Thoracic aorta (tissue), 2 donors: ENCODE measurements at regions not wholly inside any gene's neighbourhood (a gene's known extent, or its start where the extent isn't known, plus 50 kb on each side); places are given as distances from the start of the nearest gene placed in this dataset.

ENCODE experiments used
- ATAC-seq: fragments of 150-250 bp; one replicate; pipeline ENCODE4 v1.8.0; 2017; ENCODE audit warnings: low read depth; ENCODE audit not compliant: insufficient number of reproducible peaks, low FRiP score
- DNase-seq: peaks from one replicate; pipeline ENCODE4 v3.0.0-alpha.2; 2020; ENCODE audit warnings: low spot score
- H3K27ac ChIP-seq, 2 donors: fragments of 200-600 bp; sonication (generic); 1 replicate in 1 of 2; 2 replicates in 1 of 2; pipeline ENCODE4 v1.5.1; 2016; ENCODE audit warnings: mild to moderate bottlenecking in 2 of 2, moderate library complexity in 2 of 2
- H3K27me3 ChIP-seq: fragments of 200-600 bp; sonication (generic); replicated peaks from 2 replicates; pipeline ENCODE4 v1.6.0; 2016; ENCODE audit warnings: mild to moderate bottlenecking; ENCODE audit not compliant: insufficient read depth
- H3K36me3 ChIP-seq: fragments of 200-600 bp; sonication (generic); one replicate; pipeline ENCODE4 v1.5.1; 2016
- H3K4me1 ChIP-seq, 2 donors: fragments of 200-600 bp; sonication (generic); 1 replicate in 1 of 2; 2 replicates in 1 of 2; pipeline versions ENCODE4 v1.5.1 to v1.6.0; 2016; ENCODE audit warnings: low read depth in 2 of 2, mild to moderate bottlenecking in 1 of 2; ENCODE audit not compliant: control insufficient read depth in 1 of 2
- H3K4me3 ChIP-seq: fragments of 200-600 bp; sonication (generic); 2 replicates; pipeline ENCODE4 v1.5.1; 2016; ENCODE audit warnings: mild to moderate bottlenecking
- H3K9me3 ChIP-seq: fragments of 200-600 bp; sonication (generic); 2 replicates; pipeline ENCODE4 v1.5.1; 2016
- TF ChIP-seq, protein P1 (sequence below): fragments of 200-600 bp; sonication (generic); IDR thresholded peaks from one replicate; pipeline ENCODE4 v1.5.1; 2019; ENCODE audit warnings: antibody characterized with exemption

DNA sequence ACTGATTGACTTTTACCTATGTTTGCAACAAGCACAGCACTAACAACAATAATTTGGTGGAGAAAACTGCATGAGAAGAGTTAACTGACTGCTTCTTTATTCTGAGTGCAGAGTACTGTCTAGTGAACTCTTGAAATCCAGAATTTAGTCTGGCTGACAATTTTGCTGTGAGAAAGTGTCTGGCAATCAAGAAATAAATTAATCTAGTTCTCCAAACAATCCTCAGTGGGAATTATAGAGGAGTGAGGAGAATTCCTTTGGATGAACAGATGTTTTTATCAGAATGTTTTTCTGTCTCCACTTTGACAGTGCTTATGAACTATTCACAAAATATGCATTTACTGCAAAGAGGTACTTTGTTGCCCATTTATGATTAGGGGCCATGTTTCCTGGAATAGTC is 694.9 kb upstream of the LRRN3 start:
- no peak overlapping the region for H3K4me3 ChIP-seq

DNA sequence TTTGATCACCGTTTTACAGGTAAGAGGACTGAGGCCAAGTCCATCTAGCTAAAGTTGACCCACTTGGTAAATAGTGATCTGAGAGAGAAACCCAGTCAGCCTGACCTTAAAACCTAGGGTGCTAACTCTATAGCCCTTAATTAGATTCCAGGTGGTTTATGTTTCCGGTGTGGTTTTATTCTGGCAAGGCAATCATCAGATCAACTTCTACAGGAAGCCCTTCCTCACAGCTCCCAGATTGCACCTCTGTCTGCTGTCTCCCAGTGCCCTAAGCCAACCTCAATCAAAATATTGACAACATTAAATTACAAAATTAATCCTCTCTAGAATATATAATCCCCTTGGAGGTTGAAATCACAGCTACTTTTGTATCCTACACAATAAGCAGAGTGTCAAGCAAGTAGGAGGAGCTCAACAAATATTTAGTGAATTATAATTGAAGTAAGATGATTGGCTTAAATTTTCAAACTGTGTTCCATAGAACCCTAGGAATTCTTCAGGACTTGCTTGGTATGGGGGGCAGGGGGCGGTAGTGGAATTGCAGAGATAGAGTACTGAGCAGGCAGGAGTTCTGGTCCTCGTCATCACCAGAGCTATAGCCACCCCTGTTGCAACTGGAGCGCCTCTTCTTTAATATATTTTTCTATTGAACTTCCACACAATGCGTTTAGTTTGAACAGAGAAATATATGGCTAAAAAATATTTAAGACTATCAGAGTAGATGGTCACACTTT is 692.8 kb upstream of the LRRN3 start:
- Histone ChIP-seq H3K9me3 (no peaks in the 10 kb centered on the region), H3K36me3 (no peaks in the 10 kb centered on the region), H3K27me3 (no peaks in the 10 kb centered on the region), H3K4me3 (no peak overlapping the region), H3K4me1 (no peaks in the 10 kb centered on the region), H3K27ac (no peak overlapping the region)
- TF ChIP-seq, protein P1, sequence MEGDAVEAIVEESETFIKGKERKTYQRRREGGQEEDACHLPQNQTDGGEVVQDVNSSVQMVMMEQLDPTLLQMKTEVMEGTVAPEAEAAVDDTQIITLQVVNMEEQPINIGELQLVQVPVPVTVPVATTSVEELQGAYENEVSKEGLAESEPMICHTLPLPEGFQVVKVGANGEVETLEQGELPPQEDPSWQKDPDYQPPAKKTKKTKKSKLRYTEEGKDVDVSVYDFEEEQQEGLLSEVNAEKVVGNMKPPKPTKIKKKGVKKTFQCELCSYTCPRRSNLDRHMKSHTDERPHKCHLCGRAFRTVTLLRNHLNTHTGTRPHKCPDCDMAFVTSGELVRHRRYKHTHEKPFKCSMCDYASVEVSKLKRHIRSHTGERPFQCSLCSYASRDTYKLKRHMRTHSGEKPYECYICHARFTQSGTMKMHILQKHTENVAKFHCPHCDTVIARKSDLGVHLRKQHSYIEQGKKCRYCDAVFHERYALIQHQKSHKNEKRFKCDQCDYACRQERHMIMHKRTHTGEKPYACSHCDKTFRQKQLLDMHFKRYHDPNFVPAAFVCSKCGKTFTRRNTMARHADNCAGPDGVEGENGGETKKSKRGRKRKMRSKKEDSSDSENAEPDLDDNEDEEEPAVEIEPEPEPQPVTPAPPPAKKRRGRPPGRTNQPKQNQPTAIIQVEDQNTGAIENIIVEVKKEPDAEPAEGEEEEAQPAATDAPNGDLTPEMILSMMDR, result no peak
- DNase-seq, result no peak
- no peak for ATAC-seq

More for the DNA sequence above, 694.9 kb upstream of the LRRN3 start:
- TF ChIP-seq, protein P1, result no peak
- Histone ChIP-seq H3K9me3 (no peaks in the 10 kb centered on the region), H3K4me1 (no peaks in the 10 kb centered on the region), H3K27me3 (no peaks in the 10 kb centered on the region), H3K27ac (no peak overlapping the region), H3K36me3 (no peaks in the 10 kb centered on the region)
- ATAC-seq, result no peak
- DNase-seq, result no peak

DNA sequence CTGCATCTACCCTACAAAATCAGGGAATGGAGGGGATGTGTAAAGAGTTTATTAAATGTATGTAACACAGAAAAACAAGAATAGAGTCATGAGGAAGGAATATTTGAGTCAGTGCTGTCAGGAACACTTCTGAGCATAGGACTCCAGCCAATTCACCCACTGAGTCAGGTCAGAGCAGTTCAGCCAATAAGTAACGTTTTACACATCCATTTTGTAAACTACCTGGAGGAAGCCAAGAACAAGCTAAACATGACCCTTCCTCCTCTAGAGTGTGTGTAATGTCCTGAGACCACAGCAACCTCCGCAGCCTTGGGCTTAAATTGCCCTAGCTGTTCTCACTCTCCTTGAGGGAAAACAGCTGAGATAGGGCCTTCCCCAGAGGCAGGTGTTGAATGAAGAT is 691.5 kb upstream of the LRRN3 start:
- Histone ChIP-seq H3K4me3 (no peak overlapping the region), H3K27me3 (no peaks in the 10 kb centered on the region), H3K4me1 (no peaks in the 10 kb centered on the region), H3K36me3 (no peaks in the 10 kb centered on the region), H3K27ac (no peak overlapping the region), H3K9me3 (no peaks in the 10 kb centered on the region)
- DNase-seq, result no peak
- no peak for ATAC-seq
- TF ChIP-seq, protein P1, result no peak

DNA sequence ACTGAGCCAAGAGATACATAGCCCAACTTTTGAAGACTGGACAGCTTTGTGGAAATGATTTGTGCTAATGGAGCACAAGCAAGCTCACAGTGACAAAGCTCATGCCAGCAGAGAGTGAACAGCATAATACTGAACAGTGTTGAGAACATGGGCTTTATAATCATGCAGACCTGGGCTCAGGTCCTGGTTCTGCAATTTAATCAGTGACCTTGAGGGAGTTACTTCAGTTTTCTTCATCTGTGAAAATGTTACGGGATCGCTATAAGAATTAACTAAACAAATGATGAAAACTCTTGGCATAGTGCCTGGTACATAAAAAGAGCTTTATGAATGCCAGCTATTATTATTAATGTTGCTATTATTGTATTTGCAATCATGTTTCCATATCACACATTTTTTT is 690.5 kb upstream of the LRRN3 start:
- H3K36me3 ChIP-seq, result no peaks in the 10 kb centered on the region
- H3K9me3 ChIP-seq, result no peaks in the 10 kb centered on the region
- ATAC-seq (no peak), DNase-seq (no peak)
- H3K4me3 ChIP-seq, result no peak overlapping the region
- TF ChIP-seq, protein P1, result no peak
- no peaks in the 10 kb centered on the region for H3K4me1 ChIP-seq
- H3K27ac ChIP-seq, result no peak overlapping the region
- no peaks in the 10 kb centered on the region for H3K27me3 ChIP-seq

DNA sequence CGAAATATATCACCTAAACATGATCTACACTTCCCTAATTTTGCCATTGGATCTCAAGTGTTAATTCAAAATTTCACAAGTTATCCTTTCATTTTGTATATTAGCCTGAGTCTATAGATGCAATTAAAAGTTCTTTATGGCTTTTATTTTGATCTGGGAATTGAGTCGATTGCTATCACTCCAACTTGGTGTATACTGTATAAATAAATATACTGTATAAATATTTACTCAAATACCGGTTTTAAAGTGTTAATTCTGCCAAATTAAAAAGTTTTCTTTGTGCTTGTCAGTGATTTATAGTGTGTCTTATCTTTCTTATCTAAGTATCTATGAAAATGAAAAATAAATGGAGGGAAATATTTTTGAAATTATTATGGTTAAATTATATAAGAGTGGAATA is 683.7 kb upstream of the LRRN3 start:
- TF ChIP-seq, protein P1, result no peak

More for the DNA sequence above, 683.7 kb upstream of the LRRN3 start:
- H3K36me3 ChIP-seq, result no peaks in the 10 kb centered on the region
- H3K9me3 ChIP-seq, result no peaks in the 10 kb centered on the region
- ATAC-seq (no peak), DNase-seq (no peak)
- H3K4me3 ChIP-seq, result no peak overlapping the region
- no peaks in the 10 kb centered on the region for H3K4me1 ChIP-seq
- no peak overlapping the region for H3K27ac ChIP-seq
- H3K27me3 ChIP-seq, result no peaks in the 10 kb centered on the region
